HL-60 (cell line): ENCODE measurements at regions not wholly inside any gene's neighbourhood (a gene's known extent, or its start where the extent isn't known, plus 50 kb on each side); places are given as distances from the start of the nearest gene placed in this dataset.

Experiments
- DNase-seq, 2 experiments: peaks; one replicate each; pipeline ENCODE4 v3.0.0-alpha.2; 2010 to 2020; ENCODE audit warnings: low read depth in 1 of 2, low spot score in 1 of 2
- H3K27ac ChIP-seq: fragments of 250-450 bp; sonication (Bioruptor Pico); replicated peaks from 2 replicates; pipeline ENCODE4 v1.5.1; 2020; ENCODE audit warnings: mild to moderate bottlenecking, moderate library complexity
- H3K27me3 ChIP-seq: fragments of 250-450 bp; sonication (Bioruptor Pico); 2 replicates; pipeline ENCODE4 v1.5.1; 2021; ENCODE audit warnings: mild to moderate bottlenecking, moderate library complexity; ENCODE audit not compliant: insufficient read depth, poor library complexity, severe bottlenecking
- H3K4me3 ChIP-seq: replicated peaks from 2 replicates; pipeline ENCODE4 v1.5.1; 2011; ENCODE audit warnings: mild to moderate bottlenecking, control low read depth, low read length; ENCODE audit not compliant: insufficient read depth
- GABPA ChIP-seq: IDR thresholded peaks from 2 replicates; pipeline ENCODE4 v1.6.1; 2012; ENCODE audit warnings: low read depth
- POLR2AphosphoS5 ChIP-seq: IDR thresholded peaks from 2 replicates; pipeline ENCODE4 v1.6.1; 2012; ENCODE audit warnings: low read depth
- SPI1 ChIP-seq: IDR thresholded peaks from 2 replicates; pipeline ENCODE4 v1.6.1; 2012; ENCODE audit warnings: low read depth, mild to moderate bottlenecking, borderline replicate concordance
- TF ChIP-seq, protein P1 (sequence below): IDR thresholded peaks from one replicate; pipeline ENCODE4 v1.5.1; 2011; ENCODE audit warnings: low read length, control low read depth, inconsistent platforms; ENCODE audit not compliant: insufficient read depth
- TF ChIP-seq, protein P2 (sequence below): IDR thresholded peaks from 2 replicates; pipeline ENCODE4 v1.6.1; 2012; ENCODE audit warnings: low read depth; ENCODE audit not compliant: insufficient replicate concordance

DNA sequence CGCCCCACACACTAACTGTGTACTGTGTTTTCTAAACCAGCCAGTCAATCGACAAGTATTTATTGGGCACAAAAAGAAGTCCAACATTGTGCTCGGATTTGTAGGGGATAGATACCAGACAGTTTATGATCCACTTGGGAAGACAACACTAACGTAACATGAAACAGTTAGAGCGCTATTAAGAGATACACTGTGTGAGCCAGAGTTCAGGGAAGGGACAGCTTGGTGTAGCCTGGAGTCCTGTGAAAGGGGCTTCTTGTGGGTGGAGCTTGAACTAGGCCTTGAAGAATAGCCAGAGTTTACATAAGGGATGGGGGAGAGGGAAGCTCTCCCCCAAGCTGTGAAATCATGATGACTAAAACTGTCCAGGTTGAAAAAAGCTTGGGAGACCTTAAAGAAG is 176.4 kb upstream of the TCF4 start:
- TF ChIP-seq SPI1 (no peak), POLR2AphosphoS5 (no peak), GABPA (no peak)
- TF ChIP-seq, protein P1, sequence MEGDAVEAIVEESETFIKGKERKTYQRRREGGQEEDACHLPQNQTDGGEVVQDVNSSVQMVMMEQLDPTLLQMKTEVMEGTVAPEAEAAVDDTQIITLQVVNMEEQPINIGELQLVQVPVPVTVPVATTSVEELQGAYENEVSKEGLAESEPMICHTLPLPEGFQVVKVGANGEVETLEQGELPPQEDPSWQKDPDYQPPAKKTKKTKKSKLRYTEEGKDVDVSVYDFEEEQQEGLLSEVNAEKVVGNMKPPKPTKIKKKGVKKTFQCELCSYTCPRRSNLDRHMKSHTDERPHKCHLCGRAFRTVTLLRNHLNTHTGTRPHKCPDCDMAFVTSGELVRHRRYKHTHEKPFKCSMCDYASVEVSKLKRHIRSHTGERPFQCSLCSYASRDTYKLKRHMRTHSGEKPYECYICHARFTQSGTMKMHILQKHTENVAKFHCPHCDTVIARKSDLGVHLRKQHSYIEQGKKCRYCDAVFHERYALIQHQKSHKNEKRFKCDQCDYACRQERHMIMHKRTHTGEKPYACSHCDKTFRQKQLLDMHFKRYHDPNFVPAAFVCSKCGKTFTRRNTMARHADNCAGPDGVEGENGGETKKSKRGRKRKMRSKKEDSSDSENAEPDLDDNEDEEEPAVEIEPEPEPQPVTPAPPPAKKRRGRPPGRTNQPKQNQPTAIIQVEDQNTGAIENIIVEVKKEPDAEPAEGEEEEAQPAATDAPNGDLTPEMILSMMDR = no peak
- TF ChIP-seq, protein P2, sequence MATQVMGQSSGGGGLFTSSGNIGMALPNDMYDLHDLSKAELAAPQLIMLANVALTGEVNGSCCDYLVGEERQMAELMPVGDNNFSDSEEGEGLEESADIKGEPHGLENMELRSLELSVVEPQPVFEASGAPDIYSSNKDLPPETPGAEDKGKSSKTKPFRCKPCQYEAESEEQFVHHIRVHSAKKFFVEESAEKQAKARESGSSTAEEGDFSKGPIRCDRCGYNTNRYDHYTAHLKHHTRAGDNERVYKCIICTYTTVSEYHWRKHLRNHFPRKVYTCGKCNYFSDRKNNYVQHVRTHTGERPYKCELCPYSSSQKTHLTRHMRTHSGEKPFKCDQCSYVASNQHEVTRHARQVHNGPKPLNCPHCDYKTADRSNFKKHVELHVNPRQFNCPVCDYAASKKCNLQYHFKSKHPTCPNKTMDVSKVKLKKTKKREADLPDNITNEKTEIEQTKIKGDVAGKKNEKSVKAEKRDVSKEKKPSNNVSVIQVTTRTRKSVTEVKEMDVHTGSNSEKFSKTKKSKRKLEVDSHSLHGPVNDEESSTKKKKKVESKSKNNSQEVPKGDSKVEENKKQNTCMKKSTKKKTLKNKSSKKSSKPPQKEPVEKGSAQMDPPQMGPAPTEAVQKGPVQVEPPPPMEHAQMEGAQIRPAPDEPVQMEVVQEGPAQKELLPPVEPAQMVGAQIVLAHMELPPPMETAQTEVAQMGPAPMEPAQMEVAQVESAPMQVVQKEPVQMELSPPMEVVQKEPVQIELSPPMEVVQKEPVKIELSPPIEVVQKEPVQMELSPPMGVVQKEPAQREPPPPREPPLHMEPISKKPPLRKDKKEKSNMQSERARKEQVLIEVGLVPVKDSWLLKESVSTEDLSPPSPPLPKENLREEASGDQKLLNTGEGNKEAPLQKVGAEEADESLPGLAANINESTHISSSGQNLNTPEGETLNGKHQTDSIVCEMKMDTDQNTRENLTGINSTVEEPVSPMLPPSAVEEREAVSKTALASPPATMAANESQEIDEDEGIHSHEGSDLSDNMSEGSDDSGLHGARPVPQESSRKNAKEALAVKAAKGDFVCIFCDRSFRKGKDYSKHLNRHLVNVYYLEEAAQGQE = no peak
- Histone ChIP-seq H3K4me3 (no peak overlapping the region), H3K27me3 (no peaks in the 10 kb centered on the region), H3K27ac (no peak overlapping the region)
- no peak for DNase-seq

- TF ChIP-seq, protein P1 = no peak
- no peak for TF ChIP-seq POLR2AphosphoS5
- TF ChIP-seq, protein P2 = no peak
- no peak for TF ChIP-seq GABPA
- TF ChIP-seq SPI1 = no peak
- H3K27ac ChIP-seq = no peak overlapping the region
These were observed 175.8 kb upstream of the TCF4 start for GRCh38 chr18:55763805-55764204.

DNA sequence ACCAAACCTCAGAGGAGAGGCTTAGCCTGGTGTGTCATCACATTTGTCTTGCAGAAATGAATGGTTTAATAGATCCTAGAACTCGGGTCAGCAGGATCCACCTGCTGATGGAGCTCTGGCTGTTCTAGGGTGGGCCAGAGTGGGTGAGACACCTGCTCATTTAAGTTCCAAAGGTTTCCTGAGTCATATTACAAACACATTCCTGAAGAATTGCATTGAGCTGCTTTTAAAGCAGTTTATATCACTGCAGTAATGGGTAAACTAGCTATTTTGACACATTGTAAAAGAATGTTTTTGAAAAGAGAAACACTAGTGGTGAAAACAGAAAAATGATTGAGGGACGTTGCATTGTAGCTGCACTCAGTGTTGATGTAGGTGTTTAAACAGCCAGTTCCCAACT is 175.3 kb upstream of the TCF4 start:
- no peak for DNase-seq
- Histone ChIP-seq H3K27ac (no peak overlapping the region), H3K4me3 (no peak overlapping the region), H3K27me3 (no peaks in the 10 kb centered on the region)
- TF ChIP-seq, protein P2 = no peak
- TF ChIP-seq GABPA (no peak), SPI1 (no peak), POLR2AphosphoS5 (no peak)
- TF ChIP-seq, protein P1 = no peak

More at GRCh38 chr18:55763805-55764204, 175.8 kb upstream of the TCF4 start:
- Histone ChIP-seq H3K27me3 (no peaks in the 10 kb centered on the region), H3K4me3 (no peak overlapping the region)
- no peak for DNase-seq
